ENCODE measurements at regions not wholly inside any gene's neighbourhood (a gene's known extent, or its start where the extent isn't known, plus 50 kb on each side); places are given as distances from the start of the nearest gene placed in this dataset.

DNA sequence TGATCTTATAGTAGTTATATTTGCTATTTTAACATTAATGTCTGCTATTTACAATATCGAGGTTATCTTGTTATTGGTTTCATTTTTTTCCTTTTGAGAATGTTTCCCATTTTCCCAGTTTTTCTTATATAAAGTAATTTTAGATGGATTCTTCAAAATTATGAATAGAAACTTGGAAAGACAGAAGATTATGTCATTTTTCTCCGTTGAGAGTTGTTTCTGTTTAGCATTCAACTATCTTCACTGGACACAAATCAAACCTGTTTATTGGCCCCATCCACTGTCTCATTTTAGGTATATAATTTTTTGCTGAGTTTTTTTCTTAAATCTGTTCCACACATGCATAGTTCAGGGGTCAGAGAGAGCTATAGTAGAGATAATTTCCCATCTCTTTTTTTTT lies 1430.9 kb upstream of the MIR17HG start:
- Histone ChIP-seq H3K36me3 (no peaks in the 10 kb centered on the region), H3K9me3 (no peaks in the 10 kb centered on the region), H3K27me3 (no peaks in the 10 kb centered on the region), H3K4me3 (no peak overlapping the region), H3K27ac (no peak overlapping the region), H3K4me1 (no peaks in the 10 kb centered on the region)
- no peak for DNase-seq (ENCODE audit: low spot score)
- TF ChIP-seq, protein P1, sequence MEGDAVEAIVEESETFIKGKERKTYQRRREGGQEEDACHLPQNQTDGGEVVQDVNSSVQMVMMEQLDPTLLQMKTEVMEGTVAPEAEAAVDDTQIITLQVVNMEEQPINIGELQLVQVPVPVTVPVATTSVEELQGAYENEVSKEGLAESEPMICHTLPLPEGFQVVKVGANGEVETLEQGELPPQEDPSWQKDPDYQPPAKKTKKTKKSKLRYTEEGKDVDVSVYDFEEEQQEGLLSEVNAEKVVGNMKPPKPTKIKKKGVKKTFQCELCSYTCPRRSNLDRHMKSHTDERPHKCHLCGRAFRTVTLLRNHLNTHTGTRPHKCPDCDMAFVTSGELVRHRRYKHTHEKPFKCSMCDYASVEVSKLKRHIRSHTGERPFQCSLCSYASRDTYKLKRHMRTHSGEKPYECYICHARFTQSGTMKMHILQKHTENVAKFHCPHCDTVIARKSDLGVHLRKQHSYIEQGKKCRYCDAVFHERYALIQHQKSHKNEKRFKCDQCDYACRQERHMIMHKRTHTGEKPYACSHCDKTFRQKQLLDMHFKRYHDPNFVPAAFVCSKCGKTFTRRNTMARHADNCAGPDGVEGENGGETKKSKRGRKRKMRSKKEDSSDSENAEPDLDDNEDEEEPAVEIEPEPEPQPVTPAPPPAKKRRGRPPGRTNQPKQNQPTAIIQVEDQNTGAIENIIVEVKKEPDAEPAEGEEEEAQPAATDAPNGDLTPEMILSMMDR (IDR thresholded peaks at IDR 0.05): no peak

DNA sequence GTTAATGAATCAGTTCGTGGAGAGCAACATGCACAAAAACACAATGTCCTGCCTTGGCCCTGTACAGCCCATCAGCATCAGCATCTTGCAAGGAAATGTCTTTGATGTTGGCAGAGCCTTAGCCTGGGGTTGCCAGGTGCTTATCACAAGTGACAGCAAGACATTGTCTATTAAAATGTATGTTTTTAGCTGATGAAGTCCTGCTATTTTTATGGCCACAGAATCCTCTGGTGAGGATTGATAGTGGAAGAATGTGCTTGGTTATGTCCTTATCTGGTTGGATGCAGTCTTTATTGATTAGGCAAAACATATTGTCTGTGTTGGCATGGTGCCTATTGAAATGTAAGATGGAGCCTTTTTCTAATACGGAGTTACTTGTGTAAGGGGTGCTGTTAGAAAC lies 1427.0 kb upstream of the MIR17HG start:
- Histone ChIP-seq H3K9me3 (no peaks in the 10 kb centered on the region), H3K4me1 (no peaks in the 10 kb centered on the region), H3K36me3 (no peaks in the 10 kb centered on the region), H3K27ac (no peak overlapping the region), H3K27me3 (no peaks in the 10 kb centered on the region), H3K4me3 (no peak overlapping the region)
- TF ChIP-seq, protein P1 (IDR thresholded peaks at IDR 0.05): no peak
- no peak for DNase-seq (ENCODE audit: low spot score)

DNA sequence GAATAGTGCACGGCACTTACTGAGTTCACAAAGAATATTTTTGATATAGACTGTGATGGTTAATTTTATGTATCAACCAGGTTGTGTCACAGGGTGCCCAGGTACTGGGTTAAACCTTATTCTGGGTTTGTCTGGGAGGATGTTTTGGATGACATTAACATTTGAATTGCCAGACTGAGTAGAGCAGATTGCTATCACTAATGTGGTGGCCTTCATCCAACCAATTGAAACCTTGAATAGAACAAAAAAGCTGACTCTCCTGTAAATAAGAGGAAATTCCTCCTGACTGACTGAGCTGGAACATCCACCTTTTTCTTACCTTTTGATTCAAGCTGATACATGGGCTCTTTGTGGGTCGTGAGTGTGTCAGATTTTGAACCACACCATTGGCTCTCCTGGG lies 1424.4 kb upstream of the MIR17HG start:
- DNase-seq (ENCODE audit: low spot score): no peak
- no peak overlapping the region for H3K4me3 ChIP-seq
- TF ChIP-seq, protein P1 (IDR thresholded peaks at IDR 0.05): no peak
- no peaks in the 10 kb centered on the region for H3K36me3 ChIP-seq
- H3K27me3 ChIP-seq: no peaks in the 10 kb centered on the region
- H3K4me1 ChIP-seq: no peaks in the 10 kb centered on the region
- H3K27ac ChIP-seq: no peak overlapping the region
- H3K9me3 ChIP-seq: no peaks in the 10 kb centered on the region

DNA sequence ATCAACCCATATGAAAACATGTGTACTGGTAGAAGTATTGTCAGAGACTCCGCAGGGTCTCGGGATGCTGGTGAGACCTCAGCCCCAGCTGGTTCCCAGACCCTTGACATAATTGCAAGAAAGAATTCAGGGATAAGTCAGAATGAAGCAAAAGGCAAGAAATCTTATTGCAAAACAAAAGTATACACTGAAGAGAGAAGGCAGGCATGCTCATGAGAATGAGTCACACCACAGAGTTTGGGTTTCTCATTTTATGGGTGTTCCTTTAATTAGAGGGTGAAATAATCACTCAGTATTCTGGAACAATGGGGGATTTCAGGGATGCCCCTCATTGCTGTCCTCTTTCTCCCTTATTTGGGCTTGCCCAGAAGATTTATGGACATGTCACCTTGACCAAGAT lies 1423.8 kb upstream of the MIR17HG start:
- H3K4me3 ChIP-seq: no peak overlapping the region
- H3K9me3 ChIP-seq: no peaks in the 10 kb centered on the region
- H3K27ac ChIP-seq: no peak overlapping the region
- H3K27me3 ChIP-seq: no peaks in the 10 kb centered on the region
- no peaks in the 10 kb centered on the region for H3K36me3 ChIP-seq
- TF ChIP-seq, protein P1 (IDR thresholded peaks at IDR 0.05): no peak
- no peaks in the 10 kb centered on the region for H3K4me1 ChIP-seq
- DNase-seq (ENCODE audit: low spot score): no peak

DNA sequence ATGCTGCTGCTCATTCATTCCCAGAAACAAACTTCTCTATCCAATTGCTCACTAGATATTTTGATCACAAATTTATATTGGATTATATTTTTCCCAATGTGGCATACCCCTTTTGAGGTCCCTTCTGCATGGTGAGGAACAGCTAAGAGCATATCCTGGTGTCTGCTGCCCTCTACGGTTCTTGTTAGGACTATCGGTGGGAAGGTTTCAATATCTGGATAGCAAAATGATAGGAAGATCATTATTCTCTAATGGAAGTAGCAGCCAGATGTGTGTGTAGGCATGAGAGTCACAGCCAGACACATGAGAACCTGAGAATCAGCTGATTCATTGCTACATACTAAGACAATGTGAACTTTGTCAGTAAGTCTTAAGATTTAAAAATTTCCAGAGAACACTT lies 1422.4 kb upstream of the MIR17HG start:
- Histone ChIP-seq H3K27me3 (no peaks in the 10 kb centered on the region), H3K27ac (no peak overlapping the region), H3K36me3 (no peaks in the 10 kb centered on the region), H3K4me1 (no peaks in the 10 kb centered on the region), H3K4me3 (no peak overlapping the region), H3K9me3 (no peaks in the 10 kb centered on the region)
- DNase-seq (ENCODE audit: low spot score): no peak
- TF ChIP-seq, protein P1 (IDR thresholded peaks at IDR 0.05): no peak

DNA sequence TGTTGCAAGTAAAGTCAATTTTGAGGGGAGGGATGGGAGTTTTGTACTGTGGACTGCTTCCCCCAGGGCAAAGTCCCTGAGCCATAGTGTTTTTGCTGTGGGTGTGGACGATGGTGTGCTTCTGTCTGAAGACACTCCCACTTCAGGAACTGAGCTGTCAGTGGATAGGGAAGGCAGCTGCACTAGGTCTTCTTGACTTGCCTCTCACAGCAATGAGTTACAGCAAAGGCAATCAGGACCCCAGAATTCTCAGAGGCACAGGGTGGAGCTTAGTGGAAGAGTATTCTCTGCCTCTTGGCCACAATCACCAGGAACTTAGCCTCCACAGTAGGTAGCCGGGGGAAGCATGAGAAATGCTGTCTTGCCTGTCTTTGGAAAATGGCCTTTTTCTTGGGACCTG lies 1416.6 kb upstream of the MIR17HG start:
- no peak overlapping the region for H3K4me3 ChIP-seq
- H3K36me3 ChIP-seq: no peaks in the 10 kb centered on the region
- no peaks in the 10 kb centered on the region for H3K9me3 ChIP-seq
- no peak overlapping the region for H3K27ac ChIP-seq
- H3K27me3 ChIP-seq: no peaks in the 10 kb centered on the region
- H3K4me1 ChIP-seq: no peaks in the 10 kb centered on the region
- TF ChIP-seq, protein P1 (IDR thresholded peaks at IDR 0.05): no peak
- DNase-seq (ENCODE audit: low spot score): no peak

All from right atrium auricular region (tissue), 2 donors.